Right lobe of liver (tissue), 4 donors: ENCODE measurements at regions not wholly inside any gene's neighbourhood (a gene's known extent, or its start where the extent isn't known, plus 50 kb on each side); places are given as distances from the start of the nearest gene placed in this dataset.

Experiments used
- CTCF ChIP-seq, 4 donors: fragments of 200-600 bp in 3 of 4; fragments of 450-650 bp in 1 of 4; IDR thresholded peaks; one replicate each; pipeline versions ENCODE4 v1.5.1 to v1.8.0; 2016 to 2022; ENCODE audit warnings: antibody characterized with exemption in 4 of 4, mild to moderate bottlenecking in 2 of 4
- POLR2A ChIP-seq: fragments of 450-650 bp; IDR thresholded peaks from one replicate; pipeline ENCODE4 v1.6.1; 2017; ENCODE audit warnings: antibody characterized with exemption, mild to moderate bottlenecking
- donor health status: DM: no; HTN: no; CAD: no.
- donor health status: DM: no; HTN: no; CAD: no.
- donor health status: DM: no; HTN: yes; CAD: no.

DNA sequence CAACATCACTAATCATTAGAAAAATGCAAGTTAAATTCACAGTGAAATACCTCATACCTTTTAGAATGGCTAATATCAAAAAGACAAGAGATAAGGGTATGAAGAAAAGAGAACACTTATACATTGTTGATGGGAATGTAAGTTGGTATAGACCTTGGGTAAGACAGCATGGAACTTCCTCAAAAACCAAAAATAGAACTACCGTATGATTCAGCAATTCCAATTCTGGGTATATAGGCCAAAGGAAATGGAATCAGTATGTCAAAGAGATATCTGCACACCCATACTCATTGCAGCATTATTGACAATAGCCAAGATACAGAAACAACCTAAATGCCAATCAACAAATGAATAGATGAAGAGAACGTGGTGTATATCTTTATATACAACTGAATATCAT, 166.8 kb upstream of the LRRN1 start:
- TF ChIP-seq CTCF (IDR thresholded peaks at IDR 0.05), result no peak
- TF ChIP-seq POLR2A, result no peak
